HL-60/S4 treated with phorbol 12-myristate 13-acetate at 8.2 ng/mL for 4 days and 3 days (cell line): ENCODE measurements at regions not wholly inside any gene's neighbourhood (a gene's known extent, or its start where the extent isn't known, plus 50 kb on each side); places are given as distances from the start of the nearest gene placed in this dataset.
"Not testable (repeated sequence)": the region's sequence is repeated elsewhere in the genome, so short reads cannot be mapped to it uniquely, and the experiment has no call there.

ENCODE experiments used
- in situ Hi-C: fragments of 300-500 bp; cut with MboI; formaldehyde crosslinking; loops from 2 replicates; pipeline ENCODE4 v1.15.0; 2022; ENCODE audit warnings: low sequenced_read_pairs

GRCh38 chr10:78406648-78407008, 373.0 kb downstream of the RPS24 start:
- in situ Hi-C loops, result no loop called here

DNA sequence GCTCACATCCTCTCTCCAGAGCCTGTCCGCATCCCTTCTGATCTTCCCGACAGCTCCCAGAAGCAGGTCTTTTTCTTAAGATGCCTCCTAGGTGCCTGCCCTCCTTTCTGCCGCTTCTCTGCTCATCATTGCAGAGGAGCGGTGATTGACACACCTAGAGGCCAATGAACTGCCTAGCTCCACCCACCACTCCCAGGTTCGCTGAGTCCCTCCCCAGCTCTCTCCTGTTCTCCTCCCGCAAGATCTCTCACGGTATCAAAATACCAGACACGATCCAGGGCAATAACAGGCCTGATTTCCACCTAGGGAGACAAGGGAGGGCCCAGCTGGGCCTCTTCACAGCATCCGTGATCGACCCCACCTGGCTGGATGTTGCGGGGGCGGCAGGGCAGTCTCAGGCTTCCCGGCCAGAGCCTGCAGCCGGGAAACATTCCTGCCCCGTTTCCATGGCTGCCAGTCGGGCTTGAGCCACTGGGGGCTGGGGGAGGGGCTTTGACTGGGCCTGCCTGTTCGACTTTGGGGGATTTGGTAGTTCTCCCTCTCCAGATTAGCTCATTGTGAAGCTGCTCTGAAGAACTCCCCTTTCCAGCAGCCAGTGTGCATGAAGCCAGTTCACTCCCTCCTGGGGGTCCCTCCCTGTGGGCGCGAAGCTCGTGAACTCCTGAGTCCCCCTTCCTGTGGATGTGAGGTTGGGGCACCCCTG, 373.5 kb downstream of the RPS24 start:
- in situ Hi-C loops, result no loop called here

DNA sequence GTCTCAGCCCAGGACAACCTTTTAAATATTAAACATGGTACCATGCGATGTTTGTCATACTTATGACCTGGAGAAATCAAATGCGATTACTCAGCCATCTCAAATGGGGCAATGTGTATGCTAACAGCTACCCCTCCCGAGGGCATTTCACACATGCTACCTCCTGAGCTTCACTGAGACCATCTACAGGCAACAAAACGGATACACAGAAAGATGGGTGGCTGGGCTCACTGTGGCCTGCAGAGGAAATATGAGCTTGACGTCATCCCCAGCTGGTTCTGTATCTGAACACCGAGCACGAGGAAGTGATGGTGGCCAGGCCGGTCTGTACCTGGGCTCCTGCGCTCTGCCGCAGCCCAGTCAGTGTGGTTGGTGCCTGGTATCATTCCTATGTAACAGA, 374.3 kb downstream of the RPS24 start:
- in situ Hi-C loops, result no loop called here

DNA sequence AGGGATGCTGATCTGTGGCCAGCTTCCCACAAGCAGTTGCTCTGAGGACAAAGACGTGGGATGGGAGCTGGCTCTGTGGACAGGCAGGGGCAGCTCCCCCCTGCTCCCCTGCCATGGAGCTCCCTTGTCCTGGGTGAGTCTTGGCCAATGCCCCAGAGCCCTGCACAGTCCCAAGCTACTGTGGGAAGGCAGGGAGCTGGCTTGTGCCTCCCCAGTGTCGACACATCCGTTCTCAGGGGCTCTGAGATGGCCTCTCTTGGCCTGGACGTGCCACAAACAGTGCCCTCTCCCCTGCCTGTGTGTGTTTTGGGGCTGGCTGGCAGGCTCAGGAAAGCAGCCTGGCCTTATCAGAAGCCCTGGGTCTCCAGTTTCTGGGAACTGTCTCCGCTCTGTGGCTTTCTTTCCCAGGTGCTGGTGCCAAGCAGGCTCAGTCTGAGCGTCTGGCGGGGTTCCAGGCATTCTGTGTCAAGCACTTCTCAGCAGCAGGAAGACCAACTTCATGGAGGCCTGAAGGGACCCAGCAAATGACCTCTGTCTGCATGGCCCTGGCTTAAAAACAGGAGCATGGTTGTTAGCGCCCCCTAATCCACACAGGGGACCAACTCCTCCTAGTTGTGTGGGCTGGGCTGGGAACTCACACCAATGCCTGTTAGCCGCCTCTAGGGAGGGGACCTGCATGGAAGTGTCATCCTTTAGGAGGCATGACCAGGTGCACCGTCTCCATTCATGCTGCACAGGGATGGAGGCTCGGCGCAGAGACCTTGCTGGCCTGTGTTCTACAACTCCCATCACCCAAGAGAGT, 375.2 kb downstream of the RPS24 start:
- in situ Hi-C loops, result no loop called here

- in situ Hi-C loops, result no loop called here
Measured at GRCh38 chr10:78410046-78410965, 376.6 kb downstream of the RPS24 start.

GRCh38 chr10:78411716-78412115, 378.1 kb downstream of the RPS24 start:
- in situ Hi-C loops, result no loop called here

DNA sequence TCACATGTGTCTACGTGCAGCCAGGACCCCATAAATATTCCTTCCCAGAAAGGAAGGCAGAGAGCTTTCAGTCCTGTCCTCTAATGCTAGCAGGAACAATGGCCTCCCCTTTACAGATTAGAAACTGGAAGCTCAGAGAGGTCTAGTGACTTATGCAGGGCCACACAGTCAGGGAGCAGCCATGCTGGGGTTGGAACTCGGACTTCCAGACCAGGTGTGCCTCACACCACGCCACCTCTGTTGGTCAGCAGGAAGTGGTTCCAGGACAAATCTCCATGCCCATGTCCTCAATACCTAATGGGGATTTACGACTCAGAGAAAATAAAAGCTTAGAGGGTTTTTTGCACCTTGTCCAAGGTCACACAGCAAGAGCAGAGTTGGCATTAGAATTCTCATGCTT, 378.9 kb downstream of the RPS24 start:
- in situ Hi-C loops, result no loop called here

GRCh38 chr10:78413076-78414055, 379.7 kb downstream of the RPS24 start:
- in situ Hi-C loops, result no loop called here

GRCh38 chr10:78414380-78414779, 380.7 kb downstream of the RPS24 start:
- in situ Hi-C loops, result no loop called here

GRCh38 chr10:78415111-78415510, 381.4 kb downstream of the RPS24 start:
- in situ Hi-C loops, result no loop called here

- in situ Hi-C loops, result no loop called here
Measured at GRCh38 chr10:78416031-78417011, 382.7 kb downstream of the RPS24 start.

GRCh38 chr10:78417425-78418370, 384.0 kb downstream of the RPS24 start:
- in situ Hi-C loops, result no loop called here

DNA sequence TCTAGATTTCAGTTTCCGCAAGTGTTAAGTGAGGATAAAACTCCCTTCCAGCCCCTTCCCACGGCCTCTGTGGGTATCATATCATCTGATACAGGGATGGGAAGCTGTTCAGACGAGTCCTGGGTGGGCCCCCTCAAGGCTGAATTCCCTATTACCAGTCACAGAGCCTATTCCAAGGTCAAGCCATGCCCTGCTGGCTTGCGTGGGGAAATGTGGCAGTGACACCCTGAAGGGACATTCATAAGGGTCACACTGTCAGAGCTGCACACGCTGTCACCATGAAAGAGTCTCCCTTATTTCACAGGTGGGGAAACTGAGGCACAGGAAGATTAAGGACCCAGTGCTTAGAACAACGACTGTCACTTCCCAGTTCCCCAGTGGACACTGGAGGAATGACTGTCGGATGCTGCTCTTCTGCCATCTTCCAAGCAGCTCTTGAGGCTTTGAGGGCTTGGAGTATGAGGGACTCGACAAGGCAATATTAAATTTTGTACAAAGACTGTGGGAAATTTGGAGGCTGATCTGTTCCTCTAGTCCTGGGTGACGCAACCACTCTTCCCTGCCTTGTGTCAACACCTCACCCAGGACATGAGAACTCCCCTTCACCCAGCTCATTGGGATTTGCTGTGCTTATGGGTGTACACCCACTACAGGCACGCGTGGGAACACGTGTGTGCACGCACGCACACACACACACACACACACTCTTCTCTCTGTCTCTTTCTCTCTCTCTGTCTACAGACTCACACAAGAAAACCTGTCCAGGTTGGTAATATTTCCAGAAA, 386.0 kb downstream of the RPS24 start:
- in situ Hi-C loops, result no loop called here

DNA sequence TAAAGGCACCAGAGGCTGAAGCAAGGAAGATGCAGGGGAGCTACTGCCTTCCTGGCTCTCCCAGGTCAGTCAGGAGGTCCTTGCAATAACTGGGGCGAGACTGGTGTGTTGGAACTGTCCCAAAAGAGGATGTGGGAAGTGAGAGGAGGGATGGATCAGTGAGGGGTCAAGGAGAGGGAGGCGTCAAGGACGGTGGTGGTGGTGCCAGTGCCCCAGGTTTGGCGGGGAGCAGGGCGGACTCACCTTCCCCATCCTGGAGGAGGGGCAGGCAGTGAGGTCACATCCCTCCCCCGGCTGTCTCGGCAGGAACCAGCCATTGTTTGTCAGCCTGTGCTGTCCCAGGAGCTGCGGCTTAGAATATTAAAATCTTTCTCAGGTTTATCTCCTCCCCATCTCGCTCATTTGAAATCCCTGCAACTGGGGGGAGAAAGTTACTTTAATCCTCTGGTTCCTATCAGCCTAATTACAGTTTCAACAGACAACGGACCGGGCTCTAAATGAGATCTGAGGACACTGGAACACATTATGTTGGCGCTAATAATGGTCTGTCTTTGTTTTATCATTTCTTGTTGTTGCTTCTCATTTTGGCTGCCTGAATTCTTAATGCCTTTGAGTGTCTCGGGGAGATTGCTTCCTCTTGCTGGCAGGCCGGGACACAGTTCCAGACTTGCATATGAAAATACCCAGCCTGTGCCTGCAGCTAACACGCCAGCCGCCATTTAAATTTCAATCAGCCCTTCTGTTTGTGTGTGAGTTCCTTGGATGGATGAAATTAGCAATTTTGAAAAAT, 387.5 kb downstream of the RPS24 start:
- in situ Hi-C loops, result no loop called here

DNA sequence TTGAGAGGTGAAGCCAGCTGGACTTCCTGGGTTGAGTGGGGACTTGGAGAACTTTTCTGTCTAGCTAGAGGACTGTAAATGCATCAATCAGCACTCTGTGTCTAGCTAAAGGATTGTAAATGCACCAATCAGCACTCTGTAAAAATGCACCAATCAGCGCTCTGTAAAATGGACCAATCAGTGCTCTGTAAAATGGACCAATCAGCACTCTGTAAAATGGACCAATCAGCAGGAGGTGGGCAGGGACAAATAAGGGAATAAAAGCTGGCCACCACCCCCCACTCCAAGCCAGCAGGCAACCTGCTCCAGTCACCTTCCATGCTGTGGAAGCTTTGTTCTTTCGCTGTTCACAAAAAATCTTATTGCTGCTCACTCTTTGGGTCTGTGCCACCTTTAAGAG, 390.4 kb downstream of the RPS24 start:
- in situ Hi-C loops, result not testable (repeated sequence)

- in situ Hi-C loops, result no loop called here
Measured at GRCh38 chr10:78424723-78425122, 391.1 kb downstream of the RPS24 start.
